SJSA1 (cell line): ENCODE measurements at regions not wholly inside any gene's neighbourhood (a gene's known extent, or its start where the extent isn't known, plus 50 kb on each side); places are given as distances from the start of the nearest gene placed in this dataset.

Experiments
- DNase-seq, 2 experiments: peaks; one replicate each; pipeline ENCODE4 v3.0.0-alpha.2; 2015 to 2020; ENCODE audit warnings: low spot score in 2 of 2, low read depth in 1 of 2
- H3K27ac ChIP-seq: fragments of 250-450 bp; sonication (Bioruptor Pico); 2 replicates; pipeline ENCODE4 v1.5.1; 2020; ENCODE audit warnings: mild to moderate bottlenecking, moderate library complexity
- H3K27me3 ChIP-seq: fragments of 250-450 bp; sonication (Bioruptor Pico); replicated peaks from 2 replicates; pipeline ENCODE4 v1.5.1; 2020; ENCODE audit warnings: mild to moderate bottlenecking, moderate library complexity
- H3K36me3 ChIP-seq: fragments of 250-450 bp; sonication (Bioruptor Pico); 2 replicates; pipeline ENCODE4 v1.5.1; 2020; ENCODE audit warnings: mild to moderate bottlenecking
- H3K4me1 ChIP-seq: fragments of 250-450 bp; sonication (Bioruptor Pico); replicated peaks from 2 replicates; pipeline ENCODE4 v1.6.1; 2021; ENCODE audit warnings: mild to moderate bottlenecking
- H3K4me3 ChIP-seq: fragments of 250-450 bp; sonication (Bioruptor Pico); 2 replicates; pipeline ENCODE4 v1.5.1; 2020; ENCODE audit warnings: mild to moderate bottlenecking
- H3K9me3 ChIP-seq: fragments of 250-450 bp; sonication (Bioruptor Pico); replicated peaks from 2 replicates; pipeline ENCODE4 v1.5.1; 2020; ENCODE audit warnings: mild to moderate bottlenecking

DNA sequence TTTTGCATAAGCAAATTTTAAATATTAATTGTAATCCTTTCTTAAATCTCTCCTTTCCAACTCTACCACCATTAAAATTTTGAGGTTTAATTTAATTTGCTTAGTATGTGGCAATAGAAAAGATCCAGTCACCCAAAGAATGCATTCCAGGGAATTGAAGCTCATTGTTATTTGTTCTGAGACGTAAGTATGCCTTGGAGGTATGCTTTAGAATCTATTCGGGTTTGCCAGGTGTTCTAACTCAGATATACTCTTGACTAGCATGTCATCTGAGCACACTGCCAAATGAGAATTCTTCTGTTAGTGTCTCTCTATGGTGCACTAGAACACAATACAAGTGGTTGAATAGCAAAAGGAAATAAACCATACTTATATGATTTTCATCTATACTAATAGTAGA is 813.6 kb upstream of the ADGRL2 start:
- no peak overlapping the region for H3K4me3 ChIP-seq
- H3K9me3 ChIP-seq: no peaks in the 10 kb centered on the region
- no peak overlapping the region for H3K27ac ChIP-seq
- no peak for DNase-seq
- H3K36me3 ChIP-seq: no peaks in the 10 kb centered on the region
- H3K4me1 ChIP-seq: no peaks in the 10 kb centered on the region
- no peaks in the 10 kb centered on the region for H3K27me3 ChIP-seq

DNA sequence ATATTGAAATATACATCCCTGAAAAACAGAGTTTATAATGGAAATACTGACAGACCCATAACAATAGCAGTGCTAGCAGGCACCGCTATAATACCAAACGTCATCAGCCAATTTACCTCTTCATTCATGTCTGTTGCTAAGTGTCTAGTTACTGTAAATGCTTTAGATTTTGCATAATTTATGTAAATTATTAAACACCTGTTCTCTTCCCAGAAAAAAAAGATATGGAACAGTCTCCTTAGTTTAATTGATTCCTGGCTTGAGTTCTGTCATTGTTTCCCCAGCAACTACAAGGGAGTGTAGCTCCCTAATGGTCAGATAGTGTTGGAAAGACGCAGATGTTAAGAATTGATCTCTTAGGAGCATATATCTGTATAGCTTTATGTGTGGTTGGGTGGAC is 817.9 kb upstream of the ADGRL2 start:
- Histone ChIP-seq H3K36me3 (no peaks in the 10 kb centered on the region), H3K27ac (no peak overlapping the region), H3K9me3 (no peaks in the 10 kb centered on the region), H3K4me3 (no peak overlapping the region), H3K4me1 (no peaks in the 10 kb centered on the region), H3K27me3 (no peaks in the 10 kb centered on the region; the same call in 1 of the 2 replicates)
- no peak for DNase-seq

DNA sequence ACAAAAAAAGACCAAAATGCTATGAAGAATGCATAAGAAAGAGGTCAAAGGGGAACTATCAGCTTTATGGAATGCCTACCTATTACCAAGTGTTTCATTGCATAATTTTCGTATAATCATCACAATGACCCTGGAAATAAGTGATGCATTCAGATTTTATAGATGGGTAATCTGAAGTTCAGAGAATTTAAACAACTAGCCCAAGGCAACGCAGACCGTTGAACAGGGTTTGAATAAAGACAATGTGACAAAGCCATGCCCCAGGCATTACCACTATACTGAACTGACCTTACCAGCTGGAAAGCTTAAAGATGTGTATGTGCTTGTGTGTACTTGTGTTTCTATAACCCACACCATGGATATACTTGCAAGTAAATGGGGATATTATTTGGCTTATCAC is 827.6 kb upstream of the ADGRL2 start:
- no peak for DNase-seq
- no peak overlapping the region for H3K4me3 ChIP-seq
- H3K9me3 ChIP-seq: no peaks in the 10 kb centered on the region
- no peaks in the 10 kb centered on the region for H3K36me3 ChIP-seq
- H3K27ac ChIP-seq: no peak overlapping the region
- no peaks in the 10 kb centered on the region for H3K4me1 ChIP-seq
- no peaks in the 10 kb centered on the region; the same call in 1 of the 2 replicates for H3K27me3 ChIP-seq

DNA sequence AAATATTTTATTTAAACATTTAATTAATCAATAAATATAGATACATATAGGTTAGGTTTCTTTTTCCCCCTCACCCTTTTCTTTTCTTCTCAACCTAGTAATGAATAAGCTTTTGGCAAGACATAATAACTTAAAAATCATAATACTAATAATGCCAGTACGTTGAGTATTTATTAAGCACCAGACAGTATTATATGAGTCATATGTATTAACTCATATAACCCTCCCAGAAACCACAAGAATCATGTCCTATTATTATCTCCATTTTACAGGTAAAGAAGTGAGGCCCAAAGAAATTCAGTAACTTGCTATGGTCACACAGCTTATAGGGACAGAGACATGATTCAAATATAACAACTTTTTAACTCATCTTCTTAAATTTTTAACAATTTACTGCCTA is 834.5 kb upstream of the ADGRL2 start:
- Histone ChIP-seq H3K4me3 (no peak overlapping the region), H3K36me3 (no peaks in the 10 kb centered on the region), H3K9me3 (no peaks in the 10 kb centered on the region; the same call in 1 of the 2 replicates), H3K27me3 (no peaks in the 10 kb centered on the region), H3K27ac (no peak overlapping the region), H3K4me1 (no peaks in the 10 kb centered on the region)
- no peak for DNase-seq

DNA sequence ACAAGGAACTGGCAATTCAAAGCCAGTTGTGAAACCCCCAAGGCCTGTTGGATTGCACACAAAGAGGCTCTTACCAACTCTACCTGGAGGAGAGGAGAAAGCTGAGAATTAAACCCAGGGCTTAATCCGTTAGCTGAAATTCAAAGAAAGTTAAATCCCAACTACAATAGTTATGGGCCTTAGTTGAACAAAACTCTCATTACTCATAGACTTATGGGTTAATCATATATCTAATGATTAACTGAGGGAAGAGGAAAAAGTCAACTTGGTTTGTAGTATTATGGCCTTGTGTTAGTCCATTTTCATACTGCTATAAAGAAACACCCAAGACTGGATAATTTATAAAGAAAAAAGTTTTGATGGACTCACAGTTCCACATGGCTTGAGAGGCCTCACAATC is 838.2 kb upstream of the ADGRL2 start:
- Histone ChIP-seq H3K4me3 (no peak overlapping the region), H3K9me3 (no peaks in the 10 kb centered on the region; the same call in 1 of the 2 replicates), H3K36me3 (no peaks in the 10 kb centered on the region), H3K27me3 (no peaks in the 10 kb centered on the region), H3K27ac (no peak overlapping the region), H3K4me1 (no peaks in the 10 kb centered on the region)
- no peak for DNase-seq

DNA sequence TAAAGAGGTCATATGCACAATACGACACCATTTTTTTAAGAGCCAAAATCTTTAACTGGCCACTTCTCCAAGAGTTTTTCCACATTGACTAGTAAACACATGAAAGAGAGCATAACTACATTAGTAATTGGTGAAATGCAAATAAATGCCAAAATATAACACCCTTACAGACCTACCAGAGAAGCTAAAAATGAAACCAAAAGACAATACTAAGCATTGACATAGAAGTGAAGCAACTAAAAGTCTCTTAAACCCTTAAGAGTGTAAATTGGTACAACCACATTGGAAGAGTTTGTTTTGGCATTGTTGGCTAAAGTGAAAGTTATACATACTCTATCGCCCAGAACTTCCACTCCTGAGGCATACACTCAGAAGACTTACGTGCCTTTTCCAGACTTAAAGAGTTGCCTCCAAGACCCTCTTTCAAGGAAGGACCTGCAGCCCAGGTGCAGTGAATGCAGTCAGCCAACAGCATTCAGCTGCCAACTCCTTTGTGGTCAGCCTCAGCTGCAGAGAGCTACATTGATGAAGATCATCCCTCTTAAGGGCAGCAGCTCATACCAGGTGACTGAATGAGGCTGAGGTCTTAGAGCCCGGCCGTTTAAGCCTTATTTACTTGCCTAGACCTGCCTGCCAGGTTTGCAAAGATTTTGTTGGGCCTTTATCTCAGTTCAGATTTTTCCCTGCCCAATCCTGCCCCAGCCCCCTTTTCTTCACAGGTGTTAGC is 839.1 kb upstream of the ADGRL2 start:
- H3K27ac ChIP-seq: no peak overlapping the region
- no peak for DNase-seq
- H3K4me1 ChIP-seq: no peaks in the 10 kb centered on the region
- no peaks in the 10 kb centered on the region for H3K36me3 ChIP-seq
- H3K27me3 ChIP-seq: no peaks in the 10 kb centered on the region
- H3K9me3 ChIP-seq: no peaks in the 10 kb centered on the region; the same call in 1 of the 2 replicates
- no peak overlapping the region for H3K4me3 ChIP-seq

DNA sequence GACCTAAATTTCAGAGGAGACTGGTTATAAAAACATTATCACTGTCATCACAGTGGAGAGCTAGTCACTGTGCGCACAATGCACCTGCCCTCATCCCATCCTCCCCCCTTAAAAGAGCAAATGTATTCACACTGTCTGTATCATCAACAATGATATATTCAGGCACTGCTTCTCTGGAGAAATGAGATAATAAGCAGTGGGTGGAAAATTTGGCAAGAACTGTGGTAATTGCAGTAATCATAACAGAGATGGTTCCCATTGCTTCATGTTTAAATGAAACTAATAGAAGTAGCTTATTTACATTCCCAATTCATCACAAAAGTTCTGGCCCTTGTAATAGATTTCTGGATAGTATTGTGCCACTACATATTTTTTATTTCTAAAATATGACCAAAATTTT is 867.4 kb upstream of the ADGRL2 start:
- no peaks in the 10 kb centered on the region for H3K4me1 ChIP-seq
- DNase-seq: no peak
- peaks cover 9% of the 10 kb centered on the region for H3K9me3 ChIP-seq
- no peaks in the 10 kb centered on the region for H3K36me3 ChIP-seq
- no peaks in the 10 kb centered on the region for H3K27me3 ChIP-seq
- H3K4me3 ChIP-seq: no peak overlapping the region
- H3K27ac ChIP-seq: no peak overlapping the region

DNA sequence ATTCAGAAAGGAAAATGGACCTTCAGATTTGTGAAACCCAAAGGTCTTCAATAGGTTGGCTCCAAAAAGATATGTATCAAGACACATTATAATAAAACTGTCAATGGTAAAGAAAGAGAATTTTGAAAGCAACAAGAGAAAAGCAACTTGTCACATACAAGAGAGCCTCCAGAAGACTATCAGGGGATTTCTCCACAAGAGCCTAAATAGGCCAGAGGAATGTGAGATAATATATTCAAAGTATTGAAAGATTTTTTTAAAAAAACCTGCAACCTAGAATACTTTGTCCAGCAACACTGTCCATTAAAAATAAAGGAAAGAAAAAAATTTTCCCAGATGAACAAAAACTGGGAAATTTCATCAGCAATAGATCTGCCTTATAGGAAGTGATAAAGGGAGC is 869.6 kb upstream of the ADGRL2 start:
- Histone ChIP-seq H3K27me3 (no peaks in the 10 kb centered on the region), H3K36me3 (no peaks in the 10 kb centered on the region), H3K27ac (no peak overlapping the region), H3K4me1 (no peaks in the 10 kb centered on the region), H3K9me3 (peaks cover 9% of the 10 kb centered on the region), H3K4me3 (no peak overlapping the region)
- DNase-seq: no peak

DNA sequence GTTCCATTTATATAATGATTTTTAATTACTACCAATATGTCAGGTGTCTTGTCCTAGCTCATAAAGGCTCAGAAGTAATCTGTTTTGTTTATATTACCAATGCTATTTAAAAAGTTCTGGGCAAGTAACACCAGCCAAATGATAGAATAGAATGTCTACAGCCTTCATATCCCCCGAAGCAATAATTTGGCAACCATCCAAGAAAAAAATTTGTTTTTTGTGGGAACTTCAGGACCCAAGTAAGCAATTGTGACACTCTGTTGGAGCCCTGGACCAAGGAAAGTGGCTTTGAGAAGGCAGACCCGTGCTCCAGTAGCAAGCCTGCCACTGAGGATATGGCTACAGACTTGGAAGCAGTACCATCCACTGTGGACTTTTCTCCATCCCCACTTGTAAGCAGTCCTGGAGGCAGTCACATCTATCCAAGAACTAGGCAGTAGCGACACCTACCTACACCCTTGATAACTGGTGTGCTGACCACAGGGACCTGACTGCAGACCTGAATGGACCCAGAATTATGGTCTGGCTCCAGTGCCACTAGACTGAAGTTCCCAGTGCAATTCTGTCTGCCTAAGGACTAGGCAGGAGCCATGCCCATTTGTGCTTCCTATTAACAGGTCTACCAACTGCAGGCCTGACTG is 870.7 kb upstream of the ADGRL2 start:
- no peak overlapping the region for H3K4me3 ChIP-seq
- no peak for DNase-seq
- H3K27me3 ChIP-seq: no peaks in the 10 kb centered on the region
- H3K4me1 ChIP-seq: no peaks in the 10 kb centered on the region
- no peaks in the 10 kb centered on the region for H3K36me3 ChIP-seq
- H3K9me3 ChIP-seq: peaks cover 9% of the 10 kb centered on the region
- H3K27ac ChIP-seq: no peak overlapping the region

DNA sequence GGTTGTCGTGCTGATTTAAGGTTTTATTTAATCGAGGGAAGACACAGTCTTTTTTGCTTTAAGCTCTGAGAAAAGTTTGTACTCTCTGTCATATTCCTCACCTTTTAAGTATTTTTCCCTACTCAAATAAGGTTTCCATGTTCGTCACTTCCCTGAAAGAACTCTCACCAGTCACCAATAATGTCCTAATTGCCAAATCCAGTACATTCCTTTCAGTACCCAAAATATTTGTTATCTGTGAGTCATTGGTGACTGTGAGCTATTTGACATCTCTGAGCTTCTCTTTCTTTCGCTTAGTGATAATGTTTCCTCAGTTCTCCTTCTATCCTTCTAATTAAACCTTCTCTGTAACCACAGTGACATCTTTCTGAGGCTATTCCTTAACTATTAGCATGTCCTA is 874.2 kb upstream of the ADGRL2 start:
- Histone ChIP-seq H3K27me3 (no peaks in the 10 kb centered on the region), H3K4me1 (no peaks in the 10 kb centered on the region), H3K4me3 (no peak overlapping the region), H3K27ac (no peak overlapping the region), H3K36me3 (no peaks in the 10 kb centered on the region), H3K9me3 (peaks cover 4% of the 10 kb centered on the region)
- DNase-seq: no peak

DNA sequence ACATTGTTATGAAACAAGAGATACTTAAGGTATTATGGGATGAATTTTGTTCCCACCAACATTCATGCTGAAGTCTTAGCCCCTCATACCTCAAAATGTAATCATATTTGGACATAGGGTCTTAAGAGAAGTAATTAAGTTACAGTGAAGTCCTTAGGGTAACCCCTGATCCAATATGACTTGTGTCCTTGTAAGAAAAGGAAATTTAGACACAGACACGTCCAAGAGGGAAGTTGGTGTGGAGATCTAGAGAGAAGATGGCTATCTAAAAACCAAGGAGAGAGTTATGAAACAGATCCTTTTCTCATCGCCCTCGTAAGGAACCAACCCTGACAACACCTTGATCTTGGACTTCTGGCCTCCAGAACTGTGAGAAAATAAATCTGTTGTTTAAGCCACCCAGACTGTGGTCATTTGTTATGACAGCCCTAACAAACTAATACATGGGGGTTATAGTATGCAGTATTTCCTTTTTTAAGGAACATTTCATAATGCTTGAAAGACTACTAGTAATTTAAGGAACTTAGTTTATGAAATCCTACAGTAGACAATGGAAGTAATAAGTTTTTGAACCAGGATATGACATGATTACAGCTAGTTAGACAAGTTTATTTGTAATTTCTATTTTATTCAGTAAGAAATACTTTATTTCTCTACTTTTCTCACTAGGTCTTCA is 875.5 kb upstream of the ADGRL2 start:
- H3K27ac ChIP-seq: no peak overlapping the region
- no peak for DNase-seq
- H3K27me3 ChIP-seq: no peaks in the 10 kb centered on the region
- no peak overlapping the region for H3K4me3 ChIP-seq
- H3K9me3 ChIP-seq: peaks cover under 1% of the 10 kb centered on the region; the same call in 1 of the 2 replicates
- H3K4me1 ChIP-seq: no peaks in the 10 kb centered on the region
- H3K36me3 ChIP-seq: no peaks in the 10 kb centered on the region

DNA sequence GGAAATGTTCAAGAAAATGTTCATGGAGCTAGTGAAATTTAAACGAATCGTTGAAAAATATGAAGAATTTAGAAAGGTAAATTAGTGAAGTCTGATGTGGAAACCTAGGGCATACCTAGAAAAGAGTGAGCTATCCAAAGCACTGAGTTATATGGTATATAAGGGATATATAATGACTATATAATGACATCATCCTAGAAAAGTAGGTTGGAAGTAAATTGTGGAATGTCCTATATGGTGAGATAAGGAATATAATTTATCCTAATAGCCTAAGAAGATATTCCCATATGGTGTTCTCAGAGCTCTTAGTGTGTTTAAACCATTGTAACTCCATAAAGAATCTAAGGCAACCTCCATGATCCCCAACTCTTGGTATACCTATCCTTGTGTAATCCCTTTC is 876.4 kb upstream of the ADGRL2 start:
- Histone ChIP-seq H3K4me3 (no peak overlapping the region), H3K36me3 (no peaks in the 10 kb centered on the region), H3K9me3 (no peaks in the 10 kb centered on the region), H3K4me1 (no peaks in the 10 kb centered on the region), H3K27ac (no peak overlapping the region), H3K27me3 (no peaks in the 10 kb centered on the region)
- DNase-seq: no peak

DNA sequence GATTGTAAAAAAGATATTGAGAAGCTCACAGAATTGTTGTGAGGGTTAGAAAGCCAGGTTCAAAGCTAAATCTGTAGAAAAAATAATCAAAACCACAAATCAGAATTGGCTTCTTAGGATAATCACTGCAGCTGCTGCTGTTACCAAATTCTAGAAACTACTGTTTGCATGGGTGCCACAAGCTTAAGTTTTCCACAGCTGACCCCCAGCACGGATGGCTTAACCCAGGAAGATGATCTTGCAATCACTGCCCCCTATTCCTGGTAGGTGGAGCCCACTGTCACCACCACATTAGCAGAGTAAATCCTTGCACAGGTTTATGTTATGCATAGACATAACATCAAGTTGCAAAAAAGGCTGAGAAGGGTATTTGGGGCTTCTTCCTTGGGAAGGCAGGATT is 877.8 kb upstream of the ADGRL2 start:
- H3K27me3 ChIP-seq: no peaks in the 10 kb centered on the region
- H3K4me1 ChIP-seq: no peaks in the 10 kb centered on the region
- no peak for DNase-seq
- H3K36me3 ChIP-seq: no peaks in the 10 kb centered on the region
- no peak overlapping the region for H3K27ac ChIP-seq
- no peak overlapping the region for H3K4me3 ChIP-seq
- H3K9me3 ChIP-seq: no peaks in the 10 kb centered on the region

DNA sequence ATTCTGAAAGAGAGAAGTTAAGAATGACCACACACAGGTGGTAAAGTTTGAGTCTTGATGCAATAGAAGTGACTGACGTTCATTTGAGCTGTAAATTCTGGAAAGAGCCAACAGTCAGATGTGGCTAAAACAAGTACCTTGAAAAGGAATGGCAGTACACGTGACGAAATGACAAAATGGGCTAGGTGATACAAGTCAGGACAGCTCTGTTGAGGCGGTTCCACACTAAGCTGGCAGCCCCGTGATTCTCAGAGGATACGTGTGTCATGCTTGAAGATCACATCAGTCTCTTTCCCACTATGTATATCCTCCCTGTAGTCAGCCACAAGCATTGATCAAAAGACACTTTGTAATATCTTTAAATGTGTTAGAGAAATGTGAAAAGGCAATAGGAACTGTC is 881.3 kb upstream of the ADGRL2 start:
- DNase-seq: no peak
- H3K9me3 ChIP-seq: no peaks in the 10 kb centered on the region
- no peak overlapping the region for H3K27ac ChIP-seq
- H3K4me1 ChIP-seq: no peaks in the 10 kb centered on the region
- H3K36me3 ChIP-seq: no peaks in the 10 kb centered on the region
- H3K27me3 ChIP-seq: no peaks in the 10 kb centered on the region
- H3K4me3 ChIP-seq: no peak overlapping the region
